GM12874 (cell line): ENCODE measurements at regions not wholly inside any gene's neighbourhood (a gene's known extent, or its start where the extent isn't known, plus 50 kb on each side); places are given as distances from the start of the nearest gene placed in this dataset.

ENCODE experiments used
- TF ChIP-seq, protein P1 (sequence below): IDR thresholded peaks from 2 replicates; pipeline ENCODE4 v1.5.1; 2011; ENCODE audit warnings: low read depth, mild to moderate bottlenecking, control low read depth, low read length, moderate library complexity; ENCODE audit not compliant: insufficient read depth

DNA sequence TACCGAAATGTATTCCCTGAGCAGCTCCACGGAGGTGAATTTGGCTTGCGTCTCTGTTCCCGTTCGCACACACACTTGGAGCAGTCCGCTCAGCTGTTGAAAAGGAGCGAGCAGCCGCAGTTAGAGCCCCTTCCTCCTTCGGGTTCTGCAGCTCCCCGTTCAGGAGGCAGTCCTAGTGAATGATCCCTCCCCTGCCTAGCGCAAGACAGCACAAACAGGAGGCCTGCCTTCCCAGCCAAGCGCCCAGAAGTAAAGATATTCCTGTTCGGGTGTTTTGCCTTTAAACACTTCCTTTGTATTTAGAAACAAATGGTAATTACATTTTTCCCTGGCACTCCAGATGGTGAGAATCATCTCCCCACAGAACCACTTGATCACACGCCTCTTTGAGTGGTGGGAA lies 64.7 kb downstream of the ABCC12 start:
- TF ChIP-seq, protein P1, sequence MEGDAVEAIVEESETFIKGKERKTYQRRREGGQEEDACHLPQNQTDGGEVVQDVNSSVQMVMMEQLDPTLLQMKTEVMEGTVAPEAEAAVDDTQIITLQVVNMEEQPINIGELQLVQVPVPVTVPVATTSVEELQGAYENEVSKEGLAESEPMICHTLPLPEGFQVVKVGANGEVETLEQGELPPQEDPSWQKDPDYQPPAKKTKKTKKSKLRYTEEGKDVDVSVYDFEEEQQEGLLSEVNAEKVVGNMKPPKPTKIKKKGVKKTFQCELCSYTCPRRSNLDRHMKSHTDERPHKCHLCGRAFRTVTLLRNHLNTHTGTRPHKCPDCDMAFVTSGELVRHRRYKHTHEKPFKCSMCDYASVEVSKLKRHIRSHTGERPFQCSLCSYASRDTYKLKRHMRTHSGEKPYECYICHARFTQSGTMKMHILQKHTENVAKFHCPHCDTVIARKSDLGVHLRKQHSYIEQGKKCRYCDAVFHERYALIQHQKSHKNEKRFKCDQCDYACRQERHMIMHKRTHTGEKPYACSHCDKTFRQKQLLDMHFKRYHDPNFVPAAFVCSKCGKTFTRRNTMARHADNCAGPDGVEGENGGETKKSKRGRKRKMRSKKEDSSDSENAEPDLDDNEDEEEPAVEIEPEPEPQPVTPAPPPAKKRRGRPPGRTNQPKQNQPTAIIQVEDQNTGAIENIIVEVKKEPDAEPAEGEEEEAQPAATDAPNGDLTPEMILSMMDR = no peak

DNA sequence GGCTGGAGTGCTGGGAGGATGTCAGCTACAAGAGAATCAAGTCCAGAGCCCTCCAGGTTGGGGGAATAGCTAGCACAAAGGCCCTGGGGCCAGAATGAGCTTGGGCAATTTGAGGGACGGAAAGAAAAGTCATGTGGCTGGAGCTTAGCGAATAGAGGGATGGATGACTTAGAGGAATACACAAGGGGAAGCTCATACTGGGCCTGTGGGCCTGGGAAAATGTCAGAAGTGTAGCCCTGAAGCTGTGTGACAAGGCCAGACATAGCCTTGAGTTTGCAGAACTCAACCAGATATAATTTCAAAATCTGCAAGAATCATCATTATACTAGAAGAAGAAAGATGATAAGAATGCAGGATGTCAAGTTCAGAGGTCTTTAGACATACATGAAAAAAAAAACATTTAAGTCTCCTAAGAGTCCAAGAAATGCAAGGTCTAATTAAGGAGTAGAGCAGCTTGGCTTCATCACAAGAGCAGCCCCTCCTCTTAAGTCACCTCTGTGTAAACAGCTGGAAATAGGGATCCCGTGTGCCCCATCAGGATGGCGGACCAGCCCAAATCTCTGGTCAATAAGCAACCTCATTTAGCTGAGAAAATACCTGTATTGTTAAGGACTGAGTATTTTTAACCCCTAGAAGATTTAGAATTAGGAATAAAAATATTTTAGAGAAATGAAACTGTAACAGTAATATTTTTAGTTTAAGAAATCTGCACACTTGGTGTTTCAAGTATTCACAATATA lies 66.6 kb downstream of the ABCC12 start:
- TF ChIP-seq, protein P1 = no peak

DNA sequence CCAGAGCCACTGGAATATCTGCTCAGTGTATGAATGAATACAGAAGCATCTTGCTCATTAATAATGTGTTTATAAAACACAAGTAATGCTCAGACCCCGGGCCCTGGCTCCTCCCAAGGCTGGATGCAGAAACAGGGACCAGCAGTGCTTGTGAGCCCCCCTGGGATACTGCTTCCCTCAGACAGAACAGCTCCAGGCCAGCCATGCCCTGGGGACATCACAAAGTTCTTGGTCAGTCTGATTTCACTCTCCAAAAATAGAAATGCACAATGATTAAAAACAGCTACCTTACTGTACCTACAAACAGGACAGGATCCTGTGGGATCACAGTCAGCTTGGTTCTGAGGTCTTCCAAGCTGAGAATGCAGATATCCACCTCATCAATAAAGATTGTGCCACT lies 68.2 kb downstream of the ABCC12 start:
- TF ChIP-seq, protein P1 = no peak

DNA sequence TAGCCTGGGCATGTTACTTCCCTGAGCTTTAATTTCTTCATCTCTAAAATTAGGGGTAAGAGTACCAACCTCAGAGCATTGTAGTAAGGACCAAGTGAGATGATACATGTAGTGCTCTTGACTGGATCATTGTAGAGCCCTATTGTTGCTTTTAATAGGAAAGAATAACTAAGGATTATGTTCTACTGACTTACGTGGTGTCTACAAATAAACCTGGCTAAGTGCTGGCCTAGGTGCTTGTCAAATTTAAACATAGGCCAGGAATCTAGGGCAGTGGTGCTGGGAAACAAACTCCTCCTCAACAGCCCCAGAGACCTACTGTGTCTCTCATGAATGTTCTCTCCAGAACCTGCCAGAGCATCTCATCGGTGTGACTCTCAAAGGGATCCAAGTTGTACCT lies 69.4 kb downstream of the ABCC12 start:
- TF ChIP-seq, protein P1 = no peak

DNA sequence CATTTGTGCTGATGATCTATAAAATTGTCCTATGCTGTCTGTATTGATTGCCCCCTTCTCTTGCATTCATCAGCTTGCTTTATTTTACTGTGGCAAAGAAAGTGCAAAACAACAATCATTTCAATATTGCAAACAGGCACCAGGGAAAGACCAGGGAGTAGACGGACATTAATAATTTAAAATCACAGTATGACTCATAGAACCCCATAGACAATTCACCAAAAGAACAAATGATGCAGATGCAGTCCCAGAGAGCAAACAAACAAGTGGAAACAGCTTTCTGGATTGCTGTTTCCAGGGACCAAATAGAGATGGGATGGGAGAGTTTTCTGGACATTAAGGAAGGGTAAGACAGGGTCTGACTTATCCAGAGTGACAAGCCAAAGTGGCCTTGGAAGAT lies 70.1 kb downstream of the ABCC12 start:
- TF ChIP-seq, protein P1 = no peak

DNA sequence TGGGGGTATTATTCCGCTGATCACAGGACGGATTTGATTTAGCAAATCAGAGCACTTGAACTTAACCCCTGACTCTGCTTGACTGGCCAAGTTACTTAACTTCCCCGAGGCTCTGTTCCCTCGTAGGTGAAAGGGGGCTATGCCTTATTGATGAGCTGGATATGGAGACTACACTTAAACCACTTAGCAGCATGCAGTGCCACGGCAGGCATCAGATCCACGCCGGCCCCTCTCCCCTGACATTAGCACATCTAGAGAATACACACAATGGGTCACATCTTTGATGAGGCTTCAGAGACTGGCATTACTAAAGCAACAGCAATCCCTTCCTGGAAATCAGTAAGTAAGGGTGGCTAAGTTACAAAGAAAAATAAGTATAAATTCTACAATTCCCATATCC lies 71.0 kb downstream of the ABCC12 start:
- TF ChIP-seq, protein P1 = no peak

DNA sequence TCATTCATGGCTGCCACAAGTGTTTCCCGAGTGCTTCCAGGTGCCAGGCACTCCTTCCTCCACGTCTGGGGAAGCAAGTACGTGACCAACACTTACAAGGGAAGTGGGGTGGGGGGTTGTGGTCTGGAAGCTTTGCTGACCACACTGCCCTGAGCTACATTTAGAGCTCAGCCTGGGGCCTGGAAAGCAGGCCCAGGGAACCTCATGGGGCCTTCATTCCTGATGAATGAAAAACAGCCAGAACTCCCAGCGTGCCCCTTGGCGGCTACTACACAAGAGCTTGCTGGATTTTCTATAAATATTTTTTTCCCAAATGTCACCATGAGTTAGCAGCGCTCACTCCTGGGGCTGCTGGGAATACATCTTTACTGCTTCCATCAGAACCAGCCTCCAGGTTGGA lies 73.3 kb downstream of the ABCC12 start:
- TF ChIP-seq, protein P1 = no peak
